ENCODE measurements at regions not wholly inside any gene's neighbourhood (a gene's known extent, or its start where the extent isn't known, plus 50 kb on each side); places are given as distances from the start of the nearest gene placed in this dataset.
"Not testable (repeated sequence)": the region's sequence is repeated elsewhere in the genome, so short reads cannot be mapped to it uniquely, and the experiment has no call there.

DNA sequence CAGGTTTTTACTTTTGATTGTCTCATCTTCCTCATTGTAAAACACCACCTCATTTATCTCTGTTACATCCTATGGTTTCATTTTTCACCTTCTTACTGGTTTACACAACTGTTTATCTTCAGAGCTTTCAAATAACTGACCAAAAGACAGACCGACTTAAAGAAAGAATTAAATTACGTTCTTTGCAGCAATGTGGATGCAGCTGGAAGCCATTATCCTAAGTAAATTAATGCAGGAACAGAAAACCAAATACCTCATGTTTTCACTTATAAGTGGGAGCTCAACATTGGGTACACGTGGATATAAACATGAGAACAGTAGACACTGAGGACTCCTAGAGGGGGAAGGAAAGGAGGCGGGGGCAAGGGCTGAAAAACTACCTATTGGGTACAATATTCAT is 729.0 kb upstream of the USP15 start:
- no peak for DNase-seq

DNA sequence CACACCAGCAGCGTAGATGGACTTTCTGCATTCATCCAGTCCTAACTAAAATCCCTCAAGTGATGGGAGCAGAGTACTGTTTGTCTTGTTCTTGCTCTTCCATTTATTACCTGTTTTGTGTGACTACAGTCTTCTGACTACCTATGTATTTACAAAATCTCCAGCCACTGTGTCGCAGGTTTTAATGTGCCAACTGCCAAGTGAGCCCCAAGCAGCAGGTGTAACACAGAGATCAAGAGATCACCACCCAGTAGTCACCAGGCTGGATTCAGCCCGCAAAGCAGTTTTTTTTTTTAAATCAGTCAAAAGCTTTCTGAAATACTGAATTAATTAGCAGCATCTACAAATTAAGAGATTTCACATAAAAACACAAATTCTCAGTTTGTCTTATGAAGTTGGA is 724.1 kb upstream of the USP15 start:
- DNase-seq, result no peak

- no peak for DNase-seq
Measured at GRCh38 chr12:61536525-61536924, 723.7 kb upstream of the USP15 start.

GRCh38 chr12:61538951-61539350 is 721.3 kb upstream of the USP15 start:
- no peak for DNase-seq

DNA sequence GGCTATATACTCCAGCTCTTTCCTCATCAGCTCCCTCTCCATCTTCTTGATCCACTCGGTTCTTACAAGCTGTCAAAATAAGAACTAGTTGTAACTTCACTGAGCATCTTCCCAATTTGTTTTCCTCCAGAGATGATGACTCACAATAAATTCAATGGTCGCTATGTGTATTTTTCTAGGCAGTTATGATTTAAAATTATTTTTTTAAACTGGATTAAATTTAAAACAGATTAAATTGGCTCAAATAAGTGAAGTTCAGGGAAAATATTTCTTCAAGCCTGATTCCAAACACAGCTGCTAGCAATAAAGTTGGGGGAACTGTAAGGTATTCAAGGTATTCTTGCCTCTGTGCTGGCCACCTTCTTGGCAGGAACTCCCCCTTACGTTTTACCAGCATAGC is 717.7 kb upstream of the USP15 start:
- DNase-seq, result no peak

- no peak for DNase-seq
Measured at GRCh38 chr12:61546296-61546695, 713.9 kb upstream of the USP15 start.

DNA sequence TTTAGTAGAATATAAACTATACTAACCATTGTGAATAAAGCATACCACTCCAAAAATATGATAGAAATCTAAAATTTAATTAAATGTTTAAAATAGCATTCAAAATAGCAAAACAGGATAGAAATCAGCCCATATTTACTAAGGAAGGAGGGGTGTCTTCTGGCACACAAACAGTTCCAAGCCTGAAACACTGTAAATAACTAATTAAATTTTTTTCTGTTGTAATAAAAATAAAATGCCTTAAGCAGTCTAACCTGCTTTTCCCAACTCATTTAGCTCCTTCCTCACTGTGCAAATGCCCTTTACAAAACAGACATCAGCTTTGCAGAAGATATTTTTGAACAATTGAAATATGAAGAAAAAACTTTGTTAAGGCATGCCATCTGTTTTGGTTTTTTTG is 707.1 kb upstream of the USP15 start:
- no peak for DNase-seq

- no peak for DNase-seq
Measured at GRCh38 chr12:61554268-61555008, 705.8 kb upstream of the USP15 start.

DNA sequence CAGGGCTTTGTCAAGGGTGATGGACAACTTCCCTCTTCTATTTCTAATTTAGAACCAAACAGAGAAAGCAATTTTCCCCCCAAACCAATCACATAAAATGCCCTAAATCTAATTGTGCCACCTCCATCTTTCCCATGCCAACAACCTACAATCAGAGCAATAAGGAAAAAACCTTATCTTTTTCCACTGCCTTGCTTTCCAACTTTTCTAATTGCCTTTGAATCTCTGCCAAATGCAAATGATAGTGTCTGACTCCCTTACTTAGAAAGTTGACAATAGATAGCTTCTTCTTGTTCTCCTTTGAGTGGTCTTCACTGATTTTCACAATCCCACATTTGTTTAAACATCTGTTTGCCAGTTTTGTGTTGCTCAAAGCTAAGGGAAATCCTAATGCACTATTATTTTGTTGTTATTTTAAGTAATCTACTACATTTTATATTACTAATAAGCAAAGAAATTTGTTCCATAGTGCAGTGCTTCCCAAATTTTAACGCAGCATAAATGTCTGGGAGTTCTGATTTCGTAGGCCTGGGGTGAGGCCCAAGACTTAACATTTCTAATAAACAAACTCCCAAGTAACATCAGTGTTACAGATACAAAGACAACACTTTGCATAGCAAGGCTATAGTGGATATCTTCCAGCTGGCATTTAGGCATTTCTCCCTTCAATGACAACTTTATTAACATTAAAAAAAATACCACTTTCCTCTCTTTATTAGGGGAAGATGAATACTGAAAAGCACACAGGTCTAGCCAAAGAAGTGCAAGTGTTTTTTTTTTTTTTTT is 696.3 kb upstream of the USP15 start:
- DNase-seq, result no peak

DNA sequence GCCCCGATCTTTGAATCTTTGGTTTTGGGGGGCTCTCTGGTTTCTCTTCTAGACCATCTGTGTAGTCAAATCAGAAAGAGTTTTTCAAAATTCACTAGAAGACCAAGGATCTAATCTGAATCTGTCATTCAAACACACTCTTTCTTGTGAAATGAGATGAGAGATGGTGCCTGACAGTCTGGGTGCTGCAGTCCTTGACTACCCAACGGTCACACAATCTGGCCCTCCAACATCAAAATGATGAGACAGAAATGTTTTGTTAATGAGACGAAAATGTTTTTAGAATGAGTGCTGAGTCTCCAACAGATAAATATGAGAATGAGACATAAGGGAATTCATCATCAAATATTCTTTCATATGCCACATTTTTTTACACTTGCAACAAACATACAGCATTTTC is 695.7 kb upstream of the USP15 start:
- DNase-seq, result no peak

DNA sequence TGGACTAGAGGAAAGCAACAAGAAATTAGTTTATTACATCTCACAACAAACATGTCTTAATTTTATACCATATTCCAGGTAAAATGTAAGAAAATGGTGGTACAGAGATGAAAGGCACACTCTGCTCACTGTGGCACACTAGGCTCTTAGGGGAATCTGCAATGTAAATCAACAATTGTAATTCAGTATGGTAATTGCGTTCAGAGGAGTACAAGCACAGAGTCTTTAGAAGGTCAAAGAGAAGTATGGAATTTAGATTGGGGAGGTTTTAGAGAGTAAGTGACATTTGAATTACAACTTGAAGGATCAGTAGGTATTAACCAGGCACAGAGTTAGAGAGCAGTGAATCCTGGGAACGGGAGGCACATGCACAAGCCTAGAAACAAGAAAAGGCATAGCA is 694.0 kb upstream of the USP15 start:
- DNase-seq, result no peak

DNA sequence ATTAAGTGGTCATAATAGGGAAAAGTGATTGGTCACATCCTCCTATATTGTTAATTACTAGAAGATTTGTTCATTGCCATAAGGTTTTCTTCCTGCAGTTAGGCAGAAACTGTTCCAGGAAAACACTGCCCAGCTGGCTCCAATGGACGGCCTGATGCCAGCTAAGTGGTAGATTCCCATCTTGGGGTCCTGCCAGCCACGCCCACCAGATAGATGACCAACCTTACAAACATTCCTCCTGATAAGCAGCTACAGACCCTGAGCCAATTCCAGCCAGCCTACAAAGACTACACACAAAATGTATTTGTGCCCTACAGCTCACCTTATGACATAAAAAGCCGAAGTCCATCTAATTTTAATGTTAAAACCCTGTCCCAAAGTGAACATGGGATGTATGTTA is 685.9 kb upstream of the USP15 start:
- DNase-seq, result no peak

GRCh38 chr12:61584943-61585342 is 675.3 kb upstream of the USP15 start:
- DNase-seq, result no peak

DNA sequence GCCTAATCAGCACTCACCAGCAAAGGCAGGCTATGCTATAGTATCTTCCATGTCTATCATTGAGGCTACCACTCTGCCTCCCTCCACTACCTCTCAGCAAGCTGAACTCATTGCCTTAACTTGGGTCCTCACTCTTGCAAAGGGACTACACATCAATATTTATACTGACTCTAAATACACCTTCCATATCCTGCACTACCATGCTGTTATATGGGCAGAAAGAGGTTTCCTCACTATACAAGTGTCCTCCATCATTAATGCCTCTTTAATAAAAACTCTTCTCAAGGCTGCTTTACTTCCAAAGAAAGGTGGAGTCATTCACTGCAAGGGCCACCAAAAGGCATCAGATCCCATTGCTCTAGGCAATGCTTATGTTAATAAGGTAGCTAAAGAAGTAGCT is 669.3 kb upstream of the USP15 start:
- not testable (repeated sequence) for DNase-seq

DNA sequence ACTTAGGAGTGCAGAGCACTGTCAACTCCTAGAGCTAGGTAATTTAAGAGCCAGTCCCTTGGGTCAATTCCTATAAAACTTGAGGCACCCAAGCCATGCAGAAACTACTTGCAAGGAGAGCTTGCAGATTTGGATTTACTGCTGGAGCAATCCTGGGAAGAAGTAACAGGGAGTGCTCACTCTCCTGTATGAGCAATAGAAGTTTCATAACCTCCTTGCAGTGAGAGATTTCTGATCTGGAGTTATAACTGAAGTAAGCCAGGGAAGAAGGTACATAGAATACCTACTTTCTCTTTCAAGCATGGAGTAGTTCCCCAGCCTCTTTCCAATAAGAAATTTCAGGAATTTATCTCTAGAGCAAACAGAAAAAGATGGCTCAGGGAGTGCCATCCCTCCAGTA is 650.1 kb upstream of the USP15 start:
- DNase-seq, result no peak

DNA sequence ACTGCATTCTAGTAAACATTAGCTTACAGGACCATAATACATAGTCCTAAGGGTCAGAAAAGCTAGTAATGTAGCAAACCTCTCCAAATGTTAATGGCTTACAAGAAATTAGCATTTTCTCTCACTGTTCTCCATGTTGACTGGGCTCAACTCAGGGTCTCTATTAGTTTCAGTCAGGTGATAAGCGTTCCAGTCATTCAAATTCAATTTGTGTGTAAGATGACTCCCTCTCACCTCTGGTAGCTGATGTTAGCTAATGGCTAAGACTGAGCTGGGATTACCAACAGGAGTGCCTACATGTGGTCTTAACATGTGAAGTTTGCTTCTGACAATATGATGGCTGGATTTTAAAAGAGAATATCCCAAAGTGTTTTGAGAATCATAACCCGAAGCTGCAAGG is 630.5 kb upstream of the USP15 start:
- DNase-seq, result no peak

DNA sequence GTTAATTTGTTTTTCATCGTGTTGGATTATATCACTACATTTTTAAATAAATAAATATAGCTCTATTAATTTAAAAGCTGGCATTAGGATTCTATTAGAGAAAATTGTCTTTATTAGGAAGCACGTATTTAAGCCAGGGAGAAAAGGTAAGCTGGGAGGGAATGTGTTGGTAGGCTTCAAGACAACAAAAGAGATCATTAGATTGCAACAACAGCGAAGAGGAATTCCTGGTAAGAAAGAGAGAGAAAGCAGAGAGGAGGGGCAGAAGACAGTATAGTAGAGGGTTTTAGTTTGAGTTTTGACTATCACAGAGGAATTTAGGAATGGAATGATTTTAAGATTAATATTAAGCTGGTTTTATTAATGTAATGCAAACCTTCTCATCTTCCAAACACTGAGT is 613.6 kb upstream of the USP15 start:
- no peak for DNase-seq

GRCh38 chr12:61647566-61647965 is 612.6 kb upstream of the USP15 start:
- DNase-seq, result no peak

DNA sequence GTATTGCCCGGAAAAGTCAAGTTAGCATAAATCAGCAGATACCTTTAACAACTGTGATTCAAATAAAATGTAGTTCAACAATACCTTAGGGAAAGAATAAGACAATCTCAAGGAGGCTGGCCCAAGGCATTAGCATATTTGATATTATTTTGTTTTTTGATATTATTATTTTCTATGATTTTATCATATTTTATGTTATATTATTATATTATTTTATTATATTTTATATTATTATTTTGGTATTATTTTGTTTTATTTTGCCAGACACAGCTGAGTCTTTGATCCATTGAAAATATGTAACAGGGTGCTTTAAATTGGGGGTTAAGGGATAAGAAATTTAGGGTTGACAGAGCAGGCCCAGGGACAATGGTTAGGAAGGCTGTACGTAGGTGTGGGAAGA is 607.9 kb upstream of the USP15 start:
- no peak for DNase-seq

DNA sequence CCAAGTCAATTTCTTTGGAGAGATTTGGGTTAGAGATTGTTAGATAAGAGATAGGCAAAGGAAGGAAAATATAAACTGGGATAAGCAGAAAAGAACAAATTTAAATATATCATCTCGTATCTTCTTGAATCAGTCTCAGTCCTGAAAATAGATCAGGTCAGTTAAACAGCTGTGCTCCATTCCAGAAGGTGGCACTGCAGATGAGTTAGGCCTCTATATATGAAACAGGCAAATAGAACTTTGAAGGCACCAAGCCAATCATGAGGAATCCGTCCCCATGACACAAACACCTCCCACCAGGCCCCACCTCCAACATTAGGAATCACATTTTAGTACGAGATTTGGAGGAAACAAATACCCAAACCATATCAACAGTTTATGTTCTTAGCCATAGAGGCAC is 605.5 kb upstream of the USP15 start:
- DNase-seq, result no peak

GRCh38 chr12:61655241-61655640 is 605.0 kb upstream of the USP15 start:
- no peak for DNase-seq

GRCh38 chr12:61667676-61668075 is 592.5 kb upstream of the USP15 start:
- DNase-seq, result no peak

DNA sequence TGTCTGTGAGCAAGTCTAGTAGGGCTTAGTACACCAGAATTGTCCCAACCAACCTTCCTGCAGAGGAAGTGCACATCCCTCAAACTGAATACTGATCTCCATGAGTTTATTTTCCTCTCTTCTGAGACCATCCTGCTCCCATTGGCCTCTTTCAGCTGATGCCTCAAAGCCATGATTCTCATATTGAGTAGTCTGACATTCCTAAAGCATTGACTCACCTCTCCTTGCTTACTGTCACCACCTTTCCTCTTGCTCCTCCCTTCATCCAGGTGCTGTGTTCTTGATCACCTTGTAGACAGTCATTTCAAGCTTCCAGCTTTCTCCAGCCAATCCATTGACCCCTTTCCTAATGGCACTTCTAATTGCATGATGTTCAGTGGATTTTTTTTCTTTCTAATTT is 583.7 kb upstream of the USP15 start:
- no peak for DNase-seq

- DNase-seq, result no peak
Measured at GRCh38 chr12:61687407-61687806, 572.8 kb upstream of the USP15 start.

DNA sequence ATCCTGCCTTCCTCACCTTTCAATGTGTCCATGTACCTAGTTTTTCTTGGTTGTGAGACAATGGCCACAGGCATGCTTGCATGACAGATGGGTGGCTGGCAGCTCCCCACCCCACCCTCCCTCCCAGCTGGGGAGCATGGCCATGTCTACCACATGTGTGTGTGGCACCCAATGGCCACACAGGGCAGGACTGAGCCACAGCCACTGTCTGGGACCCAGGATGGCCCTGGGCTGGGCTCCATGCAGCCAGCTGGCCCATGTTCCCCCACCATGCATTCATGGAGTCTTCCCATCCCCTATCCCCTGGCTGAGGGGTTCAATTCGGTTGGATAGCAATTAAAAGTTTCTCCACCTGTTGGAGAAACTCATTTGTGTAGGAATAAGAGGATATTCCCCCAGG is 566.0 kb upstream of the USP15 start:
- DNase-seq, result no peak
